ENCODE measurements at regions not wholly inside any gene's neighbourhood (a gene's known extent, or its start where the extent isn't known, plus 50 kb on each side); places are given as distances from the start of the nearest gene placed in this dataset.

- no peak for TF ChIP-seq REST (IDR thresholded peaks at IDR 0.05; ENCODE audit: insufficient read depth in 1 of 2, low read depth in 2 of 2, low read length in 2 of 2)
- no peak for TF ChIP-seq SIN3A (IDR thresholded peaks at IDR 0.05; ENCODE audit: borderline replicate concordance, insufficient read depth, low read length)
- TF ChIP-seq POLR2AphosphoS5 (IDR thresholded peaks at IDR 0.05; ENCODE audit: low read depth, low read length): no peak
- no peak for TF ChIP-seq FOXP2 (optimal IDR thresholded peaks at IDR 0.05; ENCODE audit: borderline replicate concordance, extremely low read depth, extremely low read length, insufficient read depth)
- no peak for TF ChIP-seq TAF1 (IDR thresholded peaks at IDR 0.05; ENCODE audit: borderline replicate concordance, insufficient read depth, low read length)
Observed at GRCh38 chr3:170809975-170810357, 60.0 kb downstream of the RPL22L1 start.

Data from PFSK-1 (cell line).